NT2/D1 (cell line): ENCODE measurements at regions not wholly inside any gene's neighbourhood (a gene's known extent, or its start where the extent isn't known, plus 50 kb on each side); places are given as distances from the start of the nearest gene placed in this dataset.

Experiments
- SUZ12 ChIP-seq: IDR thresholded peaks from 2 replicates; pipeline ENCODE4 v1.6.1; 2011; ENCODE audit not compliant: insufficient read length, insufficient read depth; ENCODE audit errors: extremely low read depth
- YY1 ChIP-seq: IDR thresholded peaks from 2 replicates; pipeline ENCODE4 v1.6.1; 2011; ENCODE audit not compliant: insufficient read length, insufficient read depth
- ZNF274 ChIP-seq: IDR thresholded peaks from 2 replicates; pipeline ENCODE4 v1.6.1; 2011; ENCODE audit warnings: mild to moderate bottlenecking, low read depth, low read length

DNA sequence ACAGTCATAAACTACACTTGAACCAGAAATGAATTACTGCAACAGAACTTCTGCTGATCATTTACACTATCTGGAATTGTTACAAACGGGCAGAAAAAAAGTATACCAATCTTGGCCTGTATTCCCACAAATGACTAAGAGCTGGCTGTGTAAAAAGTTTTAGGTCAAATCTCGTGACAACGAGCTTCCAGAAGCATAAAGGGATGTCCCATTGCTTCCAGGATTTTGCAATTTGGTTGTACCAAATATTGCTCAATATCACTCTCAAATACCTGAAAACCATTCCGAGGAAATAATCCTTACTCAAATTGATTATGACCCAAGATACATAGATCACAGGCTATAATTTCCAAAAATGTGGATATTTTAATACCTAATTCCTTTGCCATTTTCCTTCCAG, 175.6 kb downstream of the TBX15 start:
- TF ChIP-seq ZNF274, result no peak
- TF ChIP-seq YY1, result no peak
- TF ChIP-seq SUZ12, result no peak
